Right cardiac atrium (tissue), 5 donors: ENCODE measurements at regions not wholly inside any gene's neighbourhood (a gene's known extent, or its start where the extent isn't known, plus 50 kb on each side); places are given as distances from the start of the nearest gene placed in this dataset.
A peak's percentile ranks its signal among the peaks of the same experiment; 100 is the strongest.

ENCODE experiments used
- ATAC-seq, 2 donors: fragments of 200-7000 bp; cut with Tn5 transposase; one replicate each; pipeline versions ENCODE4 v1.8.0 to v1.9.1; 2020; ENCODE audit warnings: moderate library complexity in 2 of 2, mild to moderate bottlenecking in 1 of 2
- DNase-seq, 3 donors: peaks; one replicate each; pipeline ENCODE4 v3.0.0-alpha.2; 2020
- H3K27ac ChIP-seq: one replicate; pipeline ENCODE4 v1.5.1; 2013; ENCODE audit warnings: mild to moderate bottlenecking, low read length, control low read depth, moderate library complexity
- H3K27me3 ChIP-seq: one replicate; pipeline ENCODE4 v1.6.1; 2013; ENCODE audit not compliant: control insufficient read depth, insufficient read depth
- H3K4me1 ChIP-seq: one replicate; pipeline ENCODE4 v1.6.1; 2013; ENCODE audit warnings: low read length; ENCODE audit not compliant: control insufficient read depth, insufficient read depth
- H3K4me3 ChIP-seq: one replicate; pipeline ENCODE4 v1.5.1; 2013; ENCODE audit warnings: low read length, control low read depth
- H3K9me3 ChIP-seq: one replicate; pipeline ENCODE4 v1.6.1; 2013; ENCODE audit warnings: low read length; ENCODE audit not compliant: control insufficient read depth
- WGBS: extraction: QIAGEN DNeasy Blood & Tissue Kit; methylation state at CpG from one replicate; pipeline ENCODE4 v1.1.7; 2013; 5-methylcytosine and 5-hydroxymethylcytosine counted together
- intact Hi-C, 4 donors: fragments of 100-400 bp; cut with DNase I; formaldehyde crosslinking; loops; one replicate each; pipeline versions ENCODE4 v1.11.0 to v1.14.0; 2022 to 2023
- donor health status: healthy with polysubstance abuse.
- donor health status: DM: no; HTN: yes; CAD: no.
- donor health status: DM: no; HTN: no; CAD: no.
- donor health status: DM: no; HTN: yes; CAD: no; lungs with severe emphysema.
- donor health status: DM: yes; HTN: yes; CAD: no.

DNA sequence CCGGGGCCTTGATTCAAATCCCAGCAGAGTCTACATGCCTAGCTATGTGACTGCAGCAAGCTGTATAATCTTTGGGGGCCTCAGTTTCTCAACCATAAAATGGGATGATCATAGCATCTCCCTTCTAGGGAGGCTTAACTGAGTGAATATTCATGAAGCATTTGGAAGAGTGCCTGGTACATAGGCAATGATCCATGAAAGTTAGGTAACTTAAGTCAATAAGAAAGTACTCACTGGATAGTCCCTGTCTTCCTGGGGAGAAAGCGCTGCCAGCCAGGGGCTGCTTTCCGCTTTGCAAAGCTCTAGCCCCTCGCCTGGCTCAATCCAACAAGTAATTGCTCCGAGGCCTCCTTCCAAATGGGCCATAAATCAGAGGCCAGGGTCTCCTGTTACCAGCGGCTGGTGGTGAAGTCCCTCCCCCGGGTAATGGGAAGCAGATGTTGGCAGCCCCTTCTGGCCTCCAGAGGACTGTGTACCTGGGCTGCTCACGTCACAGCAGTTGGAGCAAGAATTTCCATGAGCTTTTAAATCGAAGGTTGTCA lies 521.9 kb upstream of the PROK2 start:
- 82% methylated on average over 9 of the region's 9 CpGs for WGBS

DNA sequence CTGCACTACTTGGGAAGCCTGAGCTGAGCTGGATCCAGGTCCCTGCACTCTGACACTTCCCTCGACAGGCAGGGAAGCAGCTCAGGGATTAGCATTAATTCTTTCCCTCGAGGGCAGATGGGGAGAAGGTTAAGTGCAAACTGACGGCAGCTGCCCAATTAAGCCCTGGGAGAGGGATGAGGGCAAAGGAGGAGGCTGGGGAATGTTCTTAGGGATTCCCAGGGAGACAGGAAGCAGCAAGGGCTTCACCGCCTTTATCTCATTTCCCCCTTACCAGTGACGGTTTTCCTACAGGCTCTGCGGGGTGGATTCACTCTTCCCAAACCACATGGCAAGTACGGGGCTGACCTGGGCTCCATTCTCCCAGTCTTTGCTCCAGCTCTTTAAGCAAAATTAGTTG lies 519.0 kb upstream of the PROK2 start:
- Histone ChIP-seq H3K4me3 (no peak overlapping the region), H3K9me3 (no peaks in the 10 kb centered on the region), H3K4me1 (peaks cover 10% of the 10 kb centered on the region), H3K27ac (no peak overlapping the region), H3K27me3 (no peaks in the 10 kb centered on the region)
- intact Hi-C loops: loop anchor here in 1 of 4 donors (10.0 kb wide), 1 partner anchor 141 kb away; the partner anchor contains the start of gene RYBP
- WGBS: 38% methylated on average over 7 of the region's 7 CpGs
- DNase-seq: no peak
- ATAC-seq: peak; percentile 56 to 83

More for the DNA sequence above, 521.9 kb upstream of the PROK2 start:
- ATAC-seq (no peak), DNase-seq (no peak)
- Histone ChIP-seq H3K27ac (no peak overlapping the region), H3K9me3 (no peaks in the 10 kb centered on the region), H3K27me3 (no peaks in the 10 kb centered on the region), H3K4me1 (peaks cover 13% of the 10 kb centered on the region), H3K4me3 (no peak overlapping the region)
- intact Hi-C loops: loop anchor here in 1 of 4 donors (10.0 kb wide), 1 partner anchor 138 kb away; the partner anchor contains the start of gene RYBP

DNA sequence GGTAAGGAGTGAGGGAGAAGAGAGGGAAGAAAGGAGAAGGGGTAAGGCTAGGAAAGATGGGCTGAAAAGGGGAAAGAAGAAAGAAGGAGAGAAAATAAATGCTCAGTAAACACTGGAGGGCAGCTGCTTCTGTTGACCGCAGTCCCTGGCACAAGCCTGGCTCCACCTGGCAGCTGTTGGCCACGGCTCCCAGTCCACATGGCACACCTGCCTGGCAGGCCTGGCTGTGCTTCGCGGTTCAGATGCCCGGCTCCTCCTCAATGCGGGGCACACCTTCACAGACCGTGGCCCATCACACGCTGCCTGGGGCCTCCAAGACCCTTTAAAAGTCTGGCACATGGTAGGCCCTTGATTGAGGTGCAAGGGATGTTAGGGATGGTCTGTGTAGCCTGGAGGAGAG lies 516.8 kb upstream of the PROK2 start:
- Histone ChIP-seq H3K27me3 (no peaks in the 10 kb centered on the region), H3K9me3 (no peaks in the 10 kb centered on the region), H3K27ac (no peak overlapping the region), H3K4me3 (no peak overlapping the region), H3K4me1 (peaks cover 13% of the 10 kb centered on the region)
- 98% methylated on average over 8 of the region's 8 CpGs for WGBS
- DNase-seq (no peak), ATAC-seq (no peak)
- intact Hi-C loops: loop anchor here in 1 of 4 donors (10.0 kb wide), 1 partner anchor 143 kb away; the partner anchor contains the start of gene RYBP

DNA sequence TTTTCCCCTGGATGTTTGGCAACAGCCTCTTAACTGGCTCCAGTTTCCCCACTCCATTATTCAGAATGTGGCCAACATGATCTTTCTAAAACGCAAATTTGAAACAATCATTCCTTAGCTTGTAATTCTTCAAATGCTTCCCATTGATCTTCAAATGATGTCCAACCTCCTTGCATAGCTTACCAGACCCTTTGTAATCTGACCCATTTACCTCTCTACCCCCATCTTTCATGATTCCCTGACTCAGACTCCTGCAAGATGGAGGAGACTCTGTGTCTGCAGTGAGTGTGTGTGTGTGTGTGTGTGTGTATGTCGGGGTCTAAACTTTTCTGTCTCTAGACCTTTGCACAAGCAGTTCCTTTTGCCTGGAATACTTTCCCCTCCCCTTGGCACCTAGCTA lies 515.7 kb upstream of the PROK2 start:
- WGBS: 88% methylated on average over 2 of the region's 2 CpGs

DNA sequence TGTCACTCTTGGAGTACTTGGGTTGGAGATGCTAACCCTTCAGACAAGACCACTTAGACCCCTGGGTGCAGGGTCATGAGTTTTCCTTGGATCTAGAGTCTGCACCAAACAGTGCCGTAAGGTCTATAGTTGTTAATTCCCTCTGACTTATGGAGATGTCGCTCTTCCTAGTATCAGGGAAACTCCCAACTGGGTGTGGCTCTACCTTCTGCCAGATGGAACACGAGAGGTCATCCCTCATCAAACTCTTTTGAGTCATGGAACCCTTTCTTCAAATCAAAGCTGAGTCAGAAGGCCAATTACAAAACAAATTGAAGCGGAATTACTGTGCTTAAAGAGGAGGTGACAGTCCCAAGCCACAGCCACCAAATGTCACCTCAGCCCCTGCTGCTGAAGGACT lies 514.9 kb upstream of the PROK2 start:
- WGBS: 91% methylated on average over 4 of the region's 4 CpGs
- ATAC-seq: peak in 1 of 2 donors; percentile 48
- DNase-seq: no peak

More for the DNA sequence above, 515.7 kb upstream of the PROK2 start:
- Histone ChIP-seq H3K4me3 (no peak overlapping the region), H3K9me3 (no peaks in the 10 kb centered on the region), H3K4me1 (peaks cover 13% of the 10 kb centered on the region), H3K27me3 (no peaks in the 10 kb centered on the region), H3K27ac (no peak overlapping the region)
- ATAC-seq (no peak), DNase-seq (no peak)
- intact Hi-C loops: loop anchor here in 1 of 4 donors (10.0 kb wide), 1 partner anchor 144 kb away; the partner anchor contains the start of gene RYBP

DNA sequence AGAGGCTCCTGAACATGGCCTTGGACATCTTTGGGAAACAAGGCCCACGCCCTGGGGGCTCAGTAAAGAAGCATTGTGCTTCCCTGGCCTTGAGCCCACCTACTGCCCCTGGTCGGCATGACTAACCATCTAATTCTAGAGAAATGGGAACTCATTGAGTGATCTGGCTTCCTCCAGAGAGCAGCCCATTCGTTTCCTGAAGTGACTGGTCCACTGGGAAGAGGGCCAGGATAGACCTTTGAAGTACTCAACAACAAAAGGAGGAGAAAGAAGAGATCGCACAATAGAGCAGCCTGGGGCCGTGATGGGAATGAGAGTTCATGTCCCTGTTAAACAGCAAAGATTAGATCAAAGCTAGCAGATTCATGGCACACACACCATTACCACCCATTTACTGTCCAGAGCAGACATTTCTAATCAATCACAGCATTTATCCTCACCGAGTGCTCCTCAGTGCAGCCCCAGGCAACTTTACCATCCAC lies 514.4 kb upstream of the PROK2 start:
- Histone ChIP-seq H3K27ac (no peak overlapping the region), H3K9me3 (no peaks in the 10 kb centered on the region), H3K27me3 (no peaks in the 10 kb centered on the region), H3K4me1 (peaks cover 12% of the 10 kb centered on the region), H3K4me3 (no peak overlapping the region)
- 56% methylated on average over 6 of the region's 6 CpGs for WGBS
- DNase-seq (peak in 2 of 3 donors; percentile 58 to 68), ATAC-seq (peak; percentile 7 to 86)
- intact Hi-C loops: no loop called here

More for the DNA sequence above, 514.9 kb upstream of the PROK2 start:
- H3K9me3 ChIP-seq: no peaks in the 10 kb centered on the region
- H3K4me3 ChIP-seq: no peak overlapping the region
- no peak overlapping the region for H3K27ac ChIP-seq
- peaks cover 13% of the 10 kb centered on the region for H3K4me1 ChIP-seq
- intact Hi-C loops: loop anchor here in 1 of 4 donors (10.0 kb wide), 1 partner anchor 145 kb away; the partner anchor contains the start of gene RYBP
- H3K27me3 ChIP-seq: no peaks in the 10 kb centered on the region

DNA sequence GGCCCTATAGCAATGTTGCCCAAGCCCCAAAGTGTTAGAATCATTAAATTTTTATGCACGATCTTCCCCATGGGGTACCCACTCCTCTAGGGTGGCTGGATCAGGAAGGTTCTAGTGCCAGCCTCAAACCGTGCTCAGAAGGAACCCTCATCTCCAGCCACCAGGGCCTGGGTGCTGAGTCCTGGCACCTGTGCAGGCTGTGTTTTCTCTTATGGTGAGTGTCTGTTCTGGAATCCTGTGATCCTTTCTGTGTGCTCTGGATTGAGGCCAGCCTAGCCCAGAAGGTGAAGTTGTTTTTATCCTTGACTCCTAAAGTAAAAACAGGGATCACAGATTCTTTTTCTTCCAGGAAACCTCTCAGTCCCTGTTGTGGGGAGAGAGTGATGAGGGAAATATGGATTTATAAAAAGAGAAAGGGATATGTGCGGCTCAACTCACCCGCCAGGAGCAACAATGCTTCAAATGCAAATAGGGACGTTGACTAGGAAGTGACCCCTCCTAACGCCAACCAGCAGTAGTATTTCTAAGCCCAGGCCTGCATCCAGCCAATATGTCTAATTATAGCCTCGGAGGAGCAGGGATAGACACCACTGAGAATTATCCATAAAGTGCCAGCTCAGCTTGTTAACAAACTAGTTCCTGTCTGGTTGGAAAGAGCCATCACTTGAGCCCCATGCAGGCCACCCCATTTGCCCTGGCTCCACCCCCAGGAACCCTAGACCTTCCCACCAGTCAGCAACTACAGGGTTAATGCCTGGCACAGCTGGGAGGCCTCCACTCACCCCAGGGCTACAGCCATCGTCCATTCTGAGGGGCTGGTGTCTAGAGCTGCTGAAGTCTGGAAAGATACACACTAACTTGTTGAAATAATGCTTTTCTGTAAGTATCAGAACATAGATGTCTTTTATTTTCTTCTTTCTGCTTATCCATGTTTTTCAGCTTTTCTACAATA lies 513.5 kb upstream of the PROK2 start:
- peaks cover 5% of the 10 kb centered on the region for H3K4me1 ChIP-seq
- 49% methylated on average over 8 of the region's 8 CpGs for WGBS
- no peaks in the 10 kb centered on the region for H3K27me3 ChIP-seq
- DNase-seq (no peak), ATAC-seq (peak; percentile 9 to 66)
- no peaks in the 10 kb centered on the region for H3K9me3 ChIP-seq
- peak overlapping the region; percentile 25 for H3K27ac ChIP-seq
- intact Hi-C loops: no loop called here
- H3K4me3 ChIP-seq: no peak overlapping the region

DNA sequence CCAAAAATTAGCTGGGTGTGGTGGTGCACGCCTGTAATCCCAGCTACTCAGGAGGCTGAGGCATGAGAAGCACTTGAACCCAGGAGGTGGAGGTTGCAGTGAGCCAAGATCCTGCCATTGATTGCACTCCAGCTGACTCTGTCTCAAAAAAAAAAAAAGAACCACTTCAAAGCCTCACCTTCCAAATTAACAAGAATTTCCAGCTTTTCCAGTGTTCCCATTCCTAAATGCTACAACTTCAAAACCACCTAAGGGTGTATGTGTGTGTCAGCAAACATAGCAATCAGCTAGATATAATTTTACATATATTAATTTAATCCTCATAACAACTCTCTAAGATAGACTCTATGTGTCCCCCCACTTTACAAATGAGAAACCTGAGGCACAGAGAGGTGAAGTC lies 512.5 kb upstream of the PROK2 start:
- H3K27me3 ChIP-seq: no peaks in the 10 kb centered on the region
- H3K4me1 ChIP-seq: peaks cover 5% of the 10 kb centered on the region
- DNase-seq (no peak), ATAC-seq (no peak)
- H3K27ac ChIP-seq: no peak overlapping the region
- 96% methylated on average over 1 of the region's 1 CpG for WGBS
- no peaks in the 10 kb centered on the region for H3K9me3 ChIP-seq
- H3K4me3 ChIP-seq: no peak overlapping the region
- intact Hi-C loops: no loop called here

DNA sequence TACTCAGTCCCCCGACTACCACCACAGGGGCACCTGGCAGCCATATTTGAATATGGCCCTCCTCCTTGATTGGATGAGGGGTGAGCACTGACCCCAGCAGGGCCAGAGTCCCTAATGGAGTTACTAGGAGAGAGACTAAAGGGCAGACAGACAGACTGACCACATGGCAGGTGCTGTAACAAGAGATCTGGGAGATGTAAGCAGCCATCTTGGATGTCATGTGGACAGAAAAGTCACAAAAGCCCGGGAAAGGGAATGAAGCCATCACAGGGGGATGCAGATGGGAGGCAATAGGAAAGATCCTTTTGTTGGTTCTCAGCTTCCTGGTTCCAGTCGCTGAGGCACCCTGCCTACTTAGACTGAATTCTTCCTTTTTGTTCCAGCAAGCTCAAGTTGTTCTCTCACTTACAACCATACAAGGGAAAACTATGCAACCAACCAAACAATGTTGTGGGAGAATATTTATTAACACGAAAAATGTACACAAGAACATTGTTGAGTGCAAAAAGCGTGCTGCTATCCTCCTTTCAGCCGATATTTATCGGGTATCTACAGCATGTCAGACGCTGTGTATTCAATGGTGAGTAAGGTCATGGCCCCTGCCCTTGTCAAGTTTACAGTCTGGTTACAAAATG lies 511.6 kb upstream of the PROK2 start:
- Histone ChIP-seq H3K4me1 (peaks cover 5% of the 10 kb centered on the region), H3K27ac (no peak overlapping the region), H3K4me3 (no peak overlapping the region), H3K9me3 (no peaks in the 10 kb centered on the region), H3K27me3 (no peaks in the 10 kb centered on the region)
- intact Hi-C loops: no loop called here
- DNase-seq (no peak), ATAC-seq (no peak)
- WGBS: 87% methylated on average over 8 of the region's 8 CpGs

DNA sequence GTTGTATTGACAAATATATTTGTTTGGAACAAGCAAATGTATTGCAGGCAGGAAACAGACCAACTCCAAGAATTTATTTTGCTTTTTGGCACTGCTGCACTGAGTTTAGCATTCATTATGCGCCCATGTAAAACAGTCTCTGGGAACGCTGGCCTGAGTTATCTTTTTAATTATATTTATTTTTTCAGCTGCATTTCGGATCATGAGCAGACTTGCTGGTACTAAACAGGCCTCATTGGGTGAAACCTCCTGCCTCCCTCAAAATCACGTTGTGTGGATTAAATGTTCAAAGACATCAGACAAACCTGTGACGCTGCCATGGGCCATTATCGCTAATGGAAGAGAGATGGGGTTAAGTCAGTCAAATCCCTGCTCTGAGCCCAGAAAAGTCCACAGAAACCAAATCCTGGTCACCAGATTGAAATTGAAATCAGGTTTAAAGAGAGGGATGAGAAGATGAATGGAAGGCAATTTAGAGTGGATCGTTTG lies 511.1 kb upstream of the PROK2 start:
- 91% methylated on average over 7 of the region's 7 CpGs for WGBS
- no peak overlapping the region for H3K4me3 ChIP-seq
- H3K4me1 ChIP-seq: peaks cover 5% of the 10 kb centered on the region
- no peaks in the 10 kb centered on the region for H3K27me3 ChIP-seq
- intact Hi-C loops: no loop called here
- no peak overlapping the region for H3K27ac ChIP-seq
- DNase-seq (no peak), ATAC-seq (no peak)
- H3K9me3 ChIP-seq: no peaks in the 10 kb centered on the region
